ENCODE measurements at regions not wholly inside any gene's neighbourhood (a gene's known extent, or its start where the extent isn't known, plus 50 kb on each side); places are given as distances from the start of the nearest gene placed in this dataset.

DNA sequence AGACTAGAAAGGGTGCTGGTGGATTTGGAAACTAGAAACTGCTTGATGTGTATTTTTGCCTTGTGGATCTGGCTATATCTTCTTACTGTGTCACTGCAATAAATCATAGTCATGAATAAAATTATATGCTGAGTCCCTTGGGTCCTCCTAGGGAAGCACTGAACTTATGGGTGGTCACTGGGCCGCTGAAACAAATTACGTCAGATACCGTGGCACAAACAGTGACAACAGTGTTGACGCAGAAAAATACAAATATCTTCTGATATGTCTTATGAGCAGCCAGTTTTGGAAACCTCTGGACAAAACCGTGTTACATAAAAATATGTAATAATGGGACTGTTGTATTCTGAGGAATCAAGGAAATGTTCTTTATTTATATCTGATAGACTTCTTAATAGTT is 260.1 kb upstream of the SORCS1 start:
- Mint-ChIP-seq H3K27ac (no peak overlapping the region), H3K27me3 (no peaks in the 10 kb centered on the region), H3K9me3 (no peaks in the 10 kb centered on the region), H3K36me3 (no peaks in the 10 kb centered on the region), H3K4me1 (no peaks in the 10 kb centered on the region), H3K4me3 (no peak overlapping the region)
- DNase-seq: no peak

DNA sequence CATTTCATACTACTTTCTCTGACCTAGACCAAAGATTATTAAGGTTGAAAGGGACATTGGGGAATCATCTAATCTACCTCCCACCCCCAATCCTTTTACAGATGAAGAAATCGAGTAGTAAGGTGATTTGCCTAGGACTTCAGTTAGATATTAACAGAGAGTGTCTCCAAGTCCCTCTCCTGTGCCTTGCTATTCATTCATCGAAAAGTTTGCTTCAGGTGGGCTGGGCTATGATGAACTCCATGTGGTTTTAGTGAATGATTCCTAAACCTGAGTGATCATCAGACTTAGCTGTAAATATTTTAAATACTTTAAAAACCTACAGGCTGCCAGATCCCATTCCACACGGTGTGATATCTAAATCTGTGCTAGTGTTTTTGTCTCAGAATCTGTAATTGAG is 259.4 kb upstream of the SORCS1 start:
- DNase-seq: no peak
- Mint-ChIP-seq H3K9me3 (no peaks in the 10 kb centered on the region), H3K27ac (no peak overlapping the region), H3K4me3 (no peak overlapping the region), H3K27me3 (no peaks in the 10 kb centered on the region), H3K36me3 (no peaks in the 10 kb centered on the region), H3K4me1 (no peaks in the 10 kb centered on the region)

DNA sequence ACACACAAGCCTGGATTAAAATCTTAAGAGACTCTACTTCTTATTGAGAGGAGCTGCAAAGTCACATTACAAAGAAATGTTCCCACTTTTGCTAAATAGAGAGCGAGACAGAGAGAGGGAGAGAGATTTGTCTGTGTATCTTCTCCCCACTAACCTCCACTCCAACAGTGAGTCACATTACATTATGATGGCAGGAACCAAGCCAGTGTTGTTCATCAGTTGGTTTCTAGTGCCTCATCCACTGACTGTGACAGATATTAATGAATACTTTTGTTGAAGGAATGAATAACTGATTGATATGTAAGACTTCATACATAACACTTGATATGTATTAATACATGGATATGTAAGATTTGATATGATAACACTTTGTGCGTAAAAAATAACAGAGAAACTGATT is 258.2 kb upstream of the SORCS1 start:
- DNase-seq: no peak
- H3K27me3 Mint-ChIP-seq: no peaks in the 10 kb centered on the region
- no peak overlapping the region for H3K27ac Mint-ChIP-seq
- H3K36me3 Mint-ChIP-seq: no peaks in the 10 kb centered on the region
- H3K9me3 Mint-ChIP-seq: peaks cover 2% of the 10 kb centered on the region
- no peak overlapping the region for H3K4me3 Mint-ChIP-seq
- no peaks in the 10 kb centered on the region for H3K4me1 Mint-ChIP-seq

DNA sequence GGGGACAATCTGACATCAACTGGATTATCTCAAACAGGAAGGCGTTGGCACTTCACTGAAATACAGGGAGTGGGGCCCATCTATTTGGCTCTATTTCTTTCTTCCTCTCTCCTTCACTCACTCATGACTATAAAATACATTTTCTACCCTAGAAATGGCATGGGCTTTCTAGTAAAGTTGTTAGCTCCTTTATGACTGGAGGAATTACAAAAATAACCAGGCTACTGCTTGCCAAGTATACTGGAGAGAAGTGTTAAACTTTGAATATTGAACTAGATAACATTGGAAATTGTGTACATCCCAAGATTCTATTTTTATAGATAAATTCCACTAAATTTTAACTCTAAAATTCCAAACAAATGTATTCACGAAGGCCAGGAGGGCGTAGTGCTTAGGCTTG is 255.7 kb upstream of the SORCS1 start:
- no peaks in the 10 kb centered on the region for H3K4me1 Mint-ChIP-seq
- H3K36me3 Mint-ChIP-seq: no peaks in the 10 kb centered on the region
- H3K4me3 Mint-ChIP-seq: no peak overlapping the region
- H3K27ac Mint-ChIP-seq: no peak overlapping the region
- H3K9me3 Mint-ChIP-seq: peaks cover 3% of the 10 kb centered on the region
- H3K27me3 Mint-ChIP-seq: no peaks in the 10 kb centered on the region
- no peak for DNase-seq

DNA sequence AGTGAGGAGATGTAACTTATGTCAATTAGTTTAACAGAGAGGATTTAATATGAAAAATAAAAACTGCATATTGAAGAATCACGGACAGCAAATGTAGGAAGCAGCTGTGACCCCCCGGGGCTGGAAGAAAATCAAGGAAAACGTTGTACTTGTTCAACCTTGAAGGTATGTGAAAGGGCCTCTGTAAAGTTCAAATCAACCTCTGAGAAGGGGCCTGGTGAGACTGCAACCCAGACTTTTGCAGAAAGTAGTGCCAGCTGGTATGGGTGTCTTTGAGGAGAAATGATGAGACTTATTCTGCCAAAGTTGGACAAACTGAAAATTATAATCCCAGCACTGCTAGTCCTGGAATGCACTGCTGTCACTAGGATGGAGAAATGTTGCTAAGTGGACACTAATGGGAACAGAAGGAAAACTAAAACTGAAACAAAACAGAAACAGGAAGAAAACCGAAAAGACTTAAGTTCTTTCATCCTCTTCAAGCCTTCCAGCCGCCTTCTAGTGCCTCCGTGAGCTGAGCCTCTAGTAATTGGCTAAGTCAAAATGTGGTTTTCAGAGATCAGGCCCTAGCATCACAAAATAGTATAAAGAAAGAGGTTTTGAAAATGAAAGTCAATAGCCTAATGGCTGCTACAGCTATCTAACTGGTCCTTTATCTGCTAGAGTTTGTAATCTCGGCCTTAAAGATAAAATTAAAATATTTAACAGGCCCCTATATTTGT is 253.7 kb upstream of the SORCS1 start:
- Mint-ChIP-seq H3K27me3 (no peaks in the 10 kb centered on the region), H3K36me3 (no peaks in the 10 kb centered on the region), H3K4me3 (no peak overlapping the region), H3K4me1 (no peaks in the 10 kb centered on the region), H3K9me3 (peaks cover 5% of the 10 kb centered on the region), H3K27ac (no peak overlapping the region)
- no peak for DNase-seq

DNA sequence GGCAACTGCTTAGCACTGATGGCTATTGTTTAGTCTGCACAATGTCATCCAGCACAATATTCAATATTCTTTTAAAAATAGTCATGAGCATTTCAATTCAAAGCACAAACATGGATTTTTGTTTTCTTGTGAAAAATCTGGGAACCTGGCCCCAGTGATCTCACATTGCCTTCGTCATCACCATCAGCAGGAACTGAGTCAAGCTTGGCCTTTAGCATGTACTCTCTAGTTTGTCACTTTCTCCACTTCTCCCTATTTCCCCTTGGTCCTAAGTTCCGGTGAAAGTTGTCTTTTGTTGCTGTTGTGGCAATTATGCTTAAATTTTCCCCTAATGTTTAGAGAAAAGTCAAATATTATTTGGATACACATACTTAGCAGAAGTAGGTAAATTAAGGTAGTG is 252.9 kb upstream of the SORCS1 start:
- no peak overlapping the region for H3K27ac Mint-ChIP-seq
- no peak for DNase-seq
- H3K36me3 Mint-ChIP-seq: no peaks in the 10 kb centered on the region
- no peaks in the 10 kb centered on the region for H3K4me1 Mint-ChIP-seq
- no peaks in the 10 kb centered on the region for H3K27me3 Mint-ChIP-seq
- H3K9me3 Mint-ChIP-seq: peaks cover 6% of the 10 kb centered on the region
- H3K4me3 Mint-ChIP-seq: no peak overlapping the region

DNA sequence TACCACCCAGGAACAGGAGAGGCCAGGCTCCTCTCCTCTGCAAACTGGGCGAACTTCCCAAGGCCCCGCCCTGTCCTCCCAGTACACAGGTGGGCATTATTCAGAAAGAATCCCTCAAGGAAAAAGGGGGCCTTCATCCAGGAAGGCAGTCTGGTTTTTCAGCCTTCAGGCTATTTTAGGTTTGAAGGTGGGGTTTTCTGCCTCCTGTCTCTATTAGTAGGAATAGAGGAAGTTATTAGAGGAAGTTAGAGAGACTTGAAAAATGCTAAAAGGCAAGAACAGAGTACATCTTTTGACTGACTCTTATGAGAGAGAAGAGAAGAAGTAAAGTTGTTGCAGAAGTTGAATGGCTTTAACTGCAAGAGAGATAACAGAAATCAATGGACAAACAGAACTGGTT is 250.9 kb upstream of the SORCS1 start:
- H3K27me3 Mint-ChIP-seq: no peaks in the 10 kb centered on the region
- H3K9me3 Mint-ChIP-seq: peaks cover 10% of the 10 kb centered on the region
- no peaks in the 10 kb centered on the region for H3K36me3 Mint-ChIP-seq
- H3K27ac Mint-ChIP-seq: no peak overlapping the region
- H3K4me3 Mint-ChIP-seq: no peak overlapping the region
- no peaks in the 10 kb centered on the region for H3K4me1 Mint-ChIP-seq
- DNase-seq: no peak

DNA sequence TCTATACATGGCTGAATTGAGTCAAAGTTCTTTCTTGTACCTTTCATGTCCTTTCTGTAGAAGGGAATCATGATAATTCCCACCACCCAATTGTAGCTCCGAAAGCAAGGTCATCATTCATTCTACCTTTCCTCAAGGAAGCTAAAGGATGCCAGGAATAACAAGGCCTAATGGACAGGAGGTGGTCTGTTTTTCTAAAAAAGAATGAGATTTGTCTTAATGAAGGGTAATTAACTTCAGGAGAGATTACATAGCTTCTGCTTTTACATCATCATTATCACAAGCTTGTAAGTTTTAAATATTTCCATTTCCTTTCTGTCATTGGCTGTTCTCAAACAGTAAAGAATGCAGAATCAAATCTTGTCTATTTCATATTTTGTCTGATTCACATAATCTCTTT is 249.5 kb upstream of the SORCS1 start:
- no peak overlapping the region for H3K4me3 Mint-ChIP-seq
- H3K27me3 Mint-ChIP-seq: no peaks in the 10 kb centered on the region
- H3K27ac Mint-ChIP-seq: no peak overlapping the region
- H3K9me3 Mint-ChIP-seq: peaks cover 11% of the 10 kb centered on the region
- H3K4me1 Mint-ChIP-seq: no peaks in the 10 kb centered on the region
- no peaks in the 10 kb centered on the region for H3K36me3 Mint-ChIP-seq
- DNase-seq: no peak

DNA sequence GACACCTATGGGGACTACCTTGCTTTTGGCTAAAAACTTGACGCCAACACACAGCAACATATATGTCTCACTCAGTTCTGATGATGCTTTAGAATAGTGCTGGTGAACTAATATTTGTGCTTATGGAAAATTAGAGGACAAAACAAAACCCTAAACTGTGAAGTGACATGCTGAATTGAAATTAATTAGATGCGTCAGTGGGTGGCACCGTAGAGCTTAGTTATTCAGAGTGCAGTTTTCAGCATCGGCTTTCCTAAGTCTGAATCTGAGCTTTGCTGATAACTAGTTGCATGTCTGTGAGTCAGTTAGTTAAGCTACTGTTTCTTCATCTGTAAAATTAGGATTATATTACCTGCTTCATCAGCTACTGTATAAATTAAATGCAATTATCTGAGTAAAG is 245.0 kb upstream of the SORCS1 start:
- no peaks in the 10 kb centered on the region for H3K27me3 Mint-ChIP-seq
- no peaks in the 10 kb centered on the region for H3K36me3 Mint-ChIP-seq
- DNase-seq: no peak
- H3K27ac Mint-ChIP-seq: no peak overlapping the region
- H3K4me3 Mint-ChIP-seq: no peak overlapping the region
- no peaks in the 10 kb centered on the region for H3K4me1 Mint-ChIP-seq
- peaks cover 7% of the 10 kb centered on the region for H3K9me3 Mint-ChIP-seq

DNA sequence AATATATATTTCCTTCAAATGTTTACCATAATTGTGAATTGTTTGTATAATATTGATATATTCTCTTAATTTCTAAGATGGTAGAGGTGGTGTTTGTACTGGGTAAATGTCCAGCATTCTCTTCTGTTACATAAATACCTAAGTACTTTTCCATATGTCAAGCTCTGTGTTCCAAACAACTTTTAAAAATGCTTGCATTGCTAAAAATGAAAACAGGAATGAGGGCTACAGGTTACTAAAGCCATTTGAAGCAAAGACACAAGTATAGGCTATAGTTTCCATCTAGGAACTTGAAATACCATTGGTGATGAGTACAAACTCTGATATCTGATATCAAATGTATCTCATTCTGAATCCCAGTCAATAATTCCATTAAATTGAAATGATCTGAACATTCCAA is 233.6 kb upstream of the SORCS1 start:
- Mint-ChIP-seq H3K9me3 (peaks cover 5% of the 10 kb centered on the region), H3K27ac (no peak overlapping the region), H3K4me1 (no peaks in the 10 kb centered on the region), H3K36me3 (no peaks in the 10 kb centered on the region), H3K4me3 (no peak overlapping the region), H3K27me3 (peaks cover 3% of the 10 kb centered on the region)
- no peak for DNase-seq

DNA sequence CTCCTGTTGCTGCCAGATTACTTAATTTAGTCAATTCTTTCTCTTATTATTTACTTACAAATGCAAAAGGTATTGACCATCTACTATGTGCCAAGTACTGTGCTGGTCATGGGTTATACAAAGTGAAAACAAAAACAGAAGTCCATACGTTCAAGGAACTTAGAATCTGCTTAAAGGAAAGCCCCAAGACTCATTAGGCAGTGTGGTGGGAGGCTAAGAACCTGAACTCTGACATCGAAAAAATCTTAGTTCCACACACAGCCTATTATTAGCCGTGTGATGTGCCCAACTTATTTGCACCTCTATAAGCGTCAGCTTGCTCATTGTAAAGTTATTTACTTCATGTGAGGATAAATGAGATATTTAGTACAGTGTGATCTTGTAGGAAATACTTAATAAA is 227.4 kb upstream of the SORCS1 start:
- Mint-ChIP-seq H3K27me3 (no peaks in the 10 kb centered on the region), H3K27ac (no peak overlapping the region), H3K4me1 (no peaks in the 10 kb centered on the region), H3K9me3 (no peaks in the 10 kb centered on the region), H3K4me3 (no peak overlapping the region), H3K36me3 (no peaks in the 10 kb centered on the region)
- no peak for DNase-seq

DNA sequence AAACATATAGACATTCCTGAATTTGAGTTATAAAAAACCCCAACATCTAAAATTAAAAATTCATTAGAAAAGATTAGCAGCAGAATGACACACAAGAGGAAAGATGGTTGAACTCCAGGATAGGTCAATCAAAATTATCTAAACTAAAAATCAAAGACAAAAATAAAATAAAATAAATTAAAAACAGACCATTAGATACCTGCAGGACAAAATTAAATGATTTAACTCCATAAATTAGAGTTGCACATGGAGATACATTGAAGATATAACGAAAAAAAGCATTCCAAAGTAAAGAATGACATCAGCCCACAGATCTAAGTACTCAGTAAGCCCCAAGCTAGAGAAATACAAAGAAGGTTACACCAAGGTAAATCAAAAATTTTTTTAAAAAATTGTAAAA is 226.1 kb upstream of the SORCS1 start:
- H3K27ac Mint-ChIP-seq: no peak overlapping the region
- H3K9me3 Mint-ChIP-seq: no peaks in the 10 kb centered on the region
- no peak overlapping the region for H3K4me3 Mint-ChIP-seq
- no peaks in the 10 kb centered on the region for H3K27me3 Mint-ChIP-seq
- no peaks in the 10 kb centered on the region for H3K4me1 Mint-ChIP-seq
- no peak for DNase-seq
- H3K36me3 Mint-ChIP-seq: no peaks in the 10 kb centered on the region

DNA sequence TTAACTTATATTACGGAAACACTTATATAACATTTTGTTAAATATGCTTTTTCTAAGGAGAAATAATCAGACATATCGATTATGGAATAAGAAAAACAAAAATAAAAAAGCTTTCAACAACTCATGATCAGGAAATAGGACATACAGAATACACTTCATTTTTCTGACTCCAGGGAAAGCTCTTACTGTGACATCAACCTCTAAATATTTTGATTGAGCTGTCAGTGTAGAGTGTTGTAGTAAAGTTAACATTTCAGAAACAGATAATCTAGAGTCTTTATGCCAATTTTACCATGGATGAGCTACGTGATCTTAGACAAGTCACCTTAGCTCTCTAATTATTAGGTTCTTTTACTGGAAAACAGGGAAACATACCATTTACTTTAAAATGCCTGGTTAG is 218.9 kb upstream of the SORCS1 start:
- no peaks in the 10 kb centered on the region for H3K36me3 Mint-ChIP-seq

DNA sequence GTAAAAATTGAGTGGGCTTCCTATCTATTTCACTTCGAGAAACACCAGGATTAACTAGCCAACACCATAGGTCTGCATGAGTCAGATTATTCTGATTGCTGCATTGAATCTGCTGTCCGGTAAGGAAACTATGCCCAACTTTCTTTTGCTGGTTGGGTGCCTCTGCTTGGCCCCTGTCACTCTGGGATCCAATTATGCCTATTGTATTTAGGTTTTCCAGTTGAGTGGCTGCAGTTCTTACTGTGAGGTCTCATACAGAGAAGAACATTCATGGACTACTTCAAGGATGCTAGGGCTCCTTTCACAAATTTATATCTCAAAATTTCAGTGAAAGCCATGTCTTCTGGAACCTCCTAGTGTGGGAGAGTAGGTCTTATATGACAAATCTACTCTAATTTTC is 215.1 kb upstream of the SORCS1 start:
- DNase-seq: no peak
- H3K4me3 Mint-ChIP-seq: no peak overlapping the region
- no peaks in the 10 kb centered on the region for H3K27me3 Mint-ChIP-seq
- no peak overlapping the region for H3K27ac Mint-ChIP-seq
- H3K9me3 Mint-ChIP-seq: peaks cover 3% of the 10 kb centered on the region
- H3K36me3 Mint-ChIP-seq: no peaks in the 10 kb centered on the region
- no peaks in the 10 kb centered on the region for H3K4me1 Mint-ChIP-seq

More for the DNA sequence above, 218.9 kb upstream of the SORCS1 start:
- Mint-ChIP-seq H3K27ac (no peak overlapping the region), H3K4me3 (no peak overlapping the region), H3K9me3 (peaks cover 3% of the 10 kb centered on the region), H3K27me3 (no peaks in the 10 kb centered on the region), H3K4me1 (no peaks in the 10 kb centered on the region)
- DNase-seq: no peak

DNA sequence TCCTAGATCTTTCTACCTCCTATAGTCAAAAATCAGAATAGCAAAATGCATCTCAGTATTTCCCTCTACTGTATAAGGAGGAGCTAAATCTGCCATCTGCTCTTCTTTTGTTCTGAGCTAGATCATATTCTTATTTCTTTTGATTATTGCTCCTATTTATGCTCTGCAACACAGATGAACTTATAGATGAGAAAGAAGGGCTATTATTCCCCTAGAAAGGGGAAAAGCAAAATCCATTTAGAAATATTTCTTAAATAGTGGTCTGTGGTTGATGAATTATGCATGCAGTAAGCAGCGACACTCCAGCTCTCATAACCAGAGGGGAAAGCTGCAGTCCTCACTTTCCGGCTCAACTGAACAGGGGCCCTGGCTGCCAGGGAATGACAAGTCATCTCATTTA is 207.3 kb upstream of the SORCS1 start:
- Mint-ChIP-seq H3K36me3 (no peaks in the 10 kb centered on the region), H3K27me3 (no peaks in the 10 kb centered on the region), H3K4me1 (no peaks in the 10 kb centered on the region), H3K9me3 (no peaks in the 10 kb centered on the region), H3K27ac (no peak overlapping the region), H3K4me3 (no peak overlapping the region)
- DNase-seq: no peak

DNA sequence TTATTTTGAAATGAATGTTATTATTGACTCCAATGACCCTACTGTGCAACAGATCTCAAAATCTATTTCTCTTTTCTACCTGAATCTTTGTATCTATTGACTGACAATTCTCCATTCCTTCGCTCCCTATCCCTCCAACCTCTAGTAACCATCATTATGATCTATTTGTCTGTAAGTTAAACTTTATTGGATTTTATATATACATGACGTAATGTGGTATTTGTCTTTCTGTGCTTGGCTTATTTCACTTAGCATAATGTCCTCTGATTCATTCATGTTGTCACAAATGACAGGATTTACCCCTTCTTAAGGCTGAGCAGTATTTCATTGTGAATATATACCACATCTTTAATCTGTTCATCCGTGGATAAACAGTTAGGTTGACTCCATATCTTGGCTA is 200.4 kb upstream of the SORCS1 start:
- Mint-ChIP-seq H3K27me3 (no peaks in the 10 kb centered on the region), H3K27ac (no peak overlapping the region), H3K9me3 (peaks cover 3% of the 10 kb centered on the region), H3K4me1 (no peaks in the 10 kb centered on the region), H3K36me3 (no peaks in the 10 kb centered on the region), H3K4me3 (no peak overlapping the region)
- DNase-seq: no peak

DNA sequence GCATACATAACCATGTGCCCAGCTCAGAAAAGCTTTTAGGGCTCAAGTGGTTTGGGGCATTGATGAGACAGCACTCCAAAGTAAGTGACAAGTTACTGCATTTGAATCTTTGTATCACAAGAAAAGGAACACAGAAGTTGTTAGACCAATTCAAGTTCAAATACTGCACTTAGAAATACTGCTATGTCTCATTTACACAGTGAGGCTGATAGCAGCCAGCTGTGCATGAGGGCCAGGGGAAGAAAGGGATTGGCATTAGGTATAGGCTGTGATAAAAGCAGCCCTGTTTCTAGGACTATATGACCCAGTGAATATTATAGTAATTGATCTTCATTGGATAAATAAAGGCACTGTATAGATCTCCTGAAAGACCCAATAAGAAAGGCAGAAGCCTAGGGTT is 197.8 kb upstream of the SORCS1 start:
- H3K9me3 Mint-ChIP-seq: peaks cover 3% of the 10 kb centered on the region
- H3K4me3 Mint-ChIP-seq: no peak overlapping the region
- no peak for DNase-seq
- H3K27me3 Mint-ChIP-seq: no peaks in the 10 kb centered on the region
- H3K4me1 Mint-ChIP-seq: no peaks in the 10 kb centered on the region
- H3K36me3 Mint-ChIP-seq: no peaks in the 10 kb centered on the region
- no peak overlapping the region for H3K27ac Mint-ChIP-seq

All from activated naive CD8-positive, alpha-beta T cell treated with anti-CD3 and anti-CD28 coated beads for 36 hours (primary cell).